ENCODE measurements at regions not wholly inside any gene's neighbourhood (a gene's known extent, or its start where the extent isn't known, plus 50 kb on each side); places are given as distances from the start of the nearest gene placed in this dataset.

- TF ChIP-seq CTCF (IDR thresholded peaks at IDR 0.05), result no peak
- no peak for TF ChIP-seq EZH2 (IDR thresholded peaks at IDR 0.05)
- TF ChIP-seq EZH2phosphoT487 (IDR thresholded peaks at IDR 0.05), result no peak
These were observed 86.5 kb upstream of the SLC14A2 start for GRCh38 chr18:45528712-45529336.
